ENCODE measurements at regions not wholly inside any gene's neighbourhood (a gene's known extent, or its start where the extent isn't known, plus 50 kb on each side); places are given as distances from the start of the nearest gene placed in this dataset.

DNA sequence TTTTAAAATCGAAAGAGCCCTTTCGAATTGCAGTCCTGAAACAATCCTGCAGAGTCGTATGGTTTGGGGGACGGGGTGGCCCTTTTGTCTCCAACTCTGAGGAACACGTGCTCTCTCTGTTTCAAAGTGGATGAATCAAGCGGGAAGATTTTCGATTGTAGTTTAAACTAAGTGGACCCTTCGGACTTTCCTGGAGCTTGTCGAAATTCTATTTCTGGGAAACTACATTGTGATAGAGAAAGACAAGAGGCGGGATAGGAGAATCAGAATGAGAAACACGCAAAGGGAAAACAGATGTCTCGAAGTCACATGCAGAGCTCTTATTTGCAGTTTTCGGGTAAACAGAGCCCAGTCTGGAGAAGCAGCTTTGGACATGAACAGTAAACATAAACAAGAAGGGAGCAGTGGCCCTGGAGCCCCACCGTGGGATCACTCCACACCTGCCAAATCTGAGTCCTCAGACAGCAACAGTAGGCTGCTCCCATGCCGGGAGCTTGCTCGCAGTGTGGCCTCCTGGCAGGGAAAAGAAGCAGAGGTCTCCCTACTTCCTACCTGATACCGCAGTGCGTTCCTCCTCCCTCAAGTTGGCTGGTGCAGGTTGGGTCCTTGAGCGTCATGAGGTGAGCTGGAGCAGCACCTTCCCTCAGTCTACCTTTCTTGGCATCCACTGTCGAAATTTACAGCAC lies 202.4 kb downstream of the SLC4A3 start (continued):
- no peak for TF ChIP-seq ZEB2 (tag by site-specific recombination; IDR thresholded peaks at IDR 0.05)

DNA sequence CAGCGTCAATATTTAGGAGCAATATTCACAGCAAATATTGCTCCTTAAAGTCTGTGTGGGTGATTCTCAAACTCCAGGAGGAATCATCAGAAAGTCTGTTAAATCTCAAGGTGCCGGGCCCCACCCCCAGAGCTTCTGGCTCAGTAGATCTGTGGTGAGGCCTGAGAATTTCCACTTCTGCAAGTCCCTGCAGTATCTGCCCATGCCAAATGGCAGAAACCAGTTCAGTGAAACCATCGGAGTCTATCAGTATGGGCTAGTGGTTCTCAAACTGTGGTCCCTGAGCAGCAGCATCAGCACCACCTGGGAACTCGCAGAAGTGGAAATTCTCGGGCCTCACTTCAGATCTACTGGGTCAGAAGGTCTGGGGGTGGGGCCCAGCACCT lies 202.9 kb downstream of the SLC4A3 start:
- TF ChIP-seq, protein P1, sequence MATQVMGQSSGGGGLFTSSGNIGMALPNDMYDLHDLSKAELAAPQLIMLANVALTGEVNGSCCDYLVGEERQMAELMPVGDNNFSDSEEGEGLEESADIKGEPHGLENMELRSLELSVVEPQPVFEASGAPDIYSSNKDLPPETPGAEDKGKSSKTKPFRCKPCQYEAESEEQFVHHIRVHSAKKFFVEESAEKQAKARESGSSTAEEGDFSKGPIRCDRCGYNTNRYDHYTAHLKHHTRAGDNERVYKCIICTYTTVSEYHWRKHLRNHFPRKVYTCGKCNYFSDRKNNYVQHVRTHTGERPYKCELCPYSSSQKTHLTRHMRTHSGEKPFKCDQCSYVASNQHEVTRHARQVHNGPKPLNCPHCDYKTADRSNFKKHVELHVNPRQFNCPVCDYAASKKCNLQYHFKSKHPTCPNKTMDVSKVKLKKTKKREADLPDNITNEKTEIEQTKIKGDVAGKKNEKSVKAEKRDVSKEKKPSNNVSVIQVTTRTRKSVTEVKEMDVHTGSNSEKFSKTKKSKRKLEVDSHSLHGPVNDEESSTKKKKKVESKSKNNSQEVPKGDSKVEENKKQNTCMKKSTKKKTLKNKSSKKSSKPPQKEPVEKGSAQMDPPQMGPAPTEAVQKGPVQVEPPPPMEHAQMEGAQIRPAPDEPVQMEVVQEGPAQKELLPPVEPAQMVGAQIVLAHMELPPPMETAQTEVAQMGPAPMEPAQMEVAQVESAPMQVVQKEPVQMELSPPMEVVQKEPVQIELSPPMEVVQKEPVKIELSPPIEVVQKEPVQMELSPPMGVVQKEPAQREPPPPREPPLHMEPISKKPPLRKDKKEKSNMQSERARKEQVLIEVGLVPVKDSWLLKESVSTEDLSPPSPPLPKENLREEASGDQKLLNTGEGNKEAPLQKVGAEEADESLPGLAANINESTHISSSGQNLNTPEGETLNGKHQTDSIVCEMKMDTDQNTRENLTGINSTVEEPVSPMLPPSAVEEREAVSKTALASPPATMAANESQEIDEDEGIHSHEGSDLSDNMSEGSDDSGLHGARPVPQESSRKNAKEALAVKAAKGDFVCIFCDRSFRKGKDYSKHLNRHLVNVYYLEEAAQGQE (tag by site-specific recombination; IDR thresholded peaks at IDR 0.05): no peak
- no peak for TF ChIP-seq ZNF23 (tag by site-specific recombination; IDR thresholded peaks at IDR 0.05; ENCODE audit: borderline replicate concordance)
- no peak for TF ChIP-seq ZXDB (tag by site-specific recombination; IDR thresholded peaks at IDR 0.05)
- TF ChIP-seq ZNF747 (tag by site-specific recombination; IDR thresholded peaks at IDR 0.05): no peak
- Histone ChIP-seq H3K4me1 (ENCODE audit: control insufficient read depth, insufficient read depth, low read length) (no peaks in the 10 kb centered on the region), H3K4me3 (ENCODE audit: low read depth, low read length) (no peak overlapping the region), H3K9me3 (ENCODE audit: control insufficient read depth, insufficient read depth, low read depth, low read length) (no peaks in the 10 kb centered on the region), H3K36me3 (ENCODE audit: control insufficient read depth in 2 of 2, insufficient read depth in 1 of 2, low read length in 2 of 2) (no peaks in the 10 kb centered on the region), H3K27ac (ENCODE audit: extremely low read depth, low read depth, low read length) (no peak overlapping the region)
- POLR2A ChIA-PET: interaction anchor here (1.3 kb wide), 1 partner anchor 9 kb away, joined by 3 read pairs; no protein-coding TSS in a partner anchor
- CTCF ChIA-PET: no interaction called here

DNA sequence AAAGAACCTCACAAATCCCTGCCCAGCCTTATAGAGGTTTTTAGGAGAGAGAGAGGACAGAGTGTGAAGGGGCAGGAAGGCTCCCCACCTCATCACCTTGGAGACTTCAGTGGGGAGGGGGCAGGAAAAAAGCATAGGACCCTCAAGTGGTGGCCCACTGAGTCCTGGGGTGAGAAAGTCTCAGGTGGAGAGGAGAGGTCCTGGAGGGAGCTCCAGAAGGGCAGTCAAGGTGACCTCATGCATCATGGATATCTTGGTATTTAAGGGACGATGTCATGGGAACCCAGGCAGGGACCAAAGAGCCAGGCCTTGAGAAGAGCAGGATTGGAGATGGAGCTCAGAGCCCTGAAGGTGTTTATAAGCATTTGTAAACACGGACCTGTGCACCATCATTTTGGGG lies 204.5 kb downstream of the SLC4A3 start:
- H3K9me3 ChIP-seq (ENCODE audit: control insufficient read depth, insufficient read depth, low read depth, low read length): no peaks in the 10 kb centered on the region
- no peaks in the 10 kb centered on the region for H3K36me3 ChIP-seq (ENCODE audit: control insufficient read depth in 2 of 2, insufficient read depth in 1 of 2, low read length in 2 of 2)
- CTCF ChIA-PET: no interaction called here
- no peak overlapping the region for H3K4me3 ChIP-seq (ENCODE audit: low read depth, low read length)
- POLR2A ChIA-PET: no interaction called here
- TF ChIP-seq GLIS2 (tag by site-specific recombination; IDR thresholded peaks at IDR 0.05) (no peak), ZNF777 (tag by site-specific recombination; IDR thresholded peaks at IDR 0.05; ENCODE audit: borderline replicate concordance) (no peak), ZNF311 (tag by site-specific recombination; IDR thresholded peaks at IDR 0.05; ENCODE audit: borderline replicate concordance) (no peak), ZNF10 (tag by site-specific recombination; IDR thresholded peaks at IDR 0.05) (no peak), GLI4 (tag by site-specific recombination; IDR thresholded peaks at IDR 0.05) (no peak)
- TF ChIP-seq, protein P2, sequence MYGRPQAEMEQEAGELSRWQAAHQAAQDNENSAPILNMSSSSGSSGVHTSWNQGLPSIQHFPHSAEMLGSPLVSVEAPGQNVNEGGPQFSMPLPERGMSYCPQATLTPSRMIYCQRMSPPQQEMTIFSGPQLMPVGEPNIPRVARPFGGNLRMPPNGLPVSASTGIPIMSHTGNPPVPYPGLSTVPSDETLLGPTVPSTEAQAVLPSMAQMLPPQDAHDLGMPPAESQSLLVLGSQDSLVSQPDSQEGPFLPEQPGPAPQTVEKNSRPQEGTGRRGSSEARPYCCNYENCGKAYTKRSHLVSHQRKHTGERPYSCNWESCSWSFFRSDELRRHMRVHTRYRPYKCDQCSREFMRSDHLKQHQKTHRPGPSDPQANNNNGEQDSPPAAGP (tag by site-specific recombination; IDR thresholded peaks at IDR 0.05): no peak
- TF ChIP-seq, protein P3, sequence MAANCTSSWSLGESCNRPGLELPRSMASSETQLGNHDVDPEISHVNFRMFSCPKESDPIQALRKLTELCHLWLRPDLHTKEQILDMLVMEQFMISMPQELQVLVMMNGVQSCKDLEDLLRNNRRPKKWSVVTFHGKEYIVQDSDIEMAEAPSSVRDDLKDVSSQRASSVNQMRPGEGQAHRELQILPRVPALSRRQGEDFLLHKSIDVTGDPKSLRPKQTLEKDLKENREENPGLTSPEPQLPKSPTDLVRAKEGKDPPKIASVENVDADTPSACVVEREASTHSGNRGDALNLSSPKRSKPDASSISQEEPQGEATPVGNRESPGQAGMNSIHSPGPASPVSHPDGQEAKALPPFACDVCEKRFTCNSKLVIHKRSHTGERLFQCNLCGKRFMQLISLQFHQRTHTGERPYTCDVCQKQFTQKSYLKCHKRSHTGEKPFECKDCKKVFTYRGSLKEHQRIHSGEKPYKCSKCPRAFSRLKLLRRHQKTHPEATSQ (tag by site-specific recombination; IDR thresholded peaks at IDR 0.05): no peak
- TF ChIP-seq, protein P4, sequence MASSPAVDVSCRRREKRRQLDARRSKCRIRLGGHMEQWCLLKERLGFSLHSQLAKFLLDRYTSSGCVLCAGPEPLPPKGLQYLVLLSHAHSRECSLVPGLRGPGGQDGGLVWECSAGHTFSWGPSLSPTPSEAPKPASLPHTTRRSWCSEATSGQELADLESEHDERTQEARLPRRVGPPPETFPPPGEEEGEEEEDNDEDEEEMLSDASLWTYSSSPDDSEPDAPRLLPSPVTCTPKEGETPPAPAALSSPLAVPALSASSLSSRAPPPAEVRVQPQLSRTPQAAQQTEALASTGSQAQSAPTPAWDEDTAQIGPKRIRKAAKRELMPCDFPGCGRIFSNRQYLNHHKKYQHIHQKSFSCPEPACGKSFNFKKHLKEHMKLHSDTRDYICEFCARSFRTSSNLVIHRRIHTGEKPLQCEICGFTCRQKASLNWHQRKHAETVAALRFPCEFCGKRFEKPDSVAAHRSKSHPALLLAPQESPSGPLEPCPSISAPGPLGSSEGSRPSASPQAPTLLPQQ (tag by site-specific recombination; IDR thresholded peaks at IDR 0.05): no peak
- TF ChIP-seq, protein P5, sequence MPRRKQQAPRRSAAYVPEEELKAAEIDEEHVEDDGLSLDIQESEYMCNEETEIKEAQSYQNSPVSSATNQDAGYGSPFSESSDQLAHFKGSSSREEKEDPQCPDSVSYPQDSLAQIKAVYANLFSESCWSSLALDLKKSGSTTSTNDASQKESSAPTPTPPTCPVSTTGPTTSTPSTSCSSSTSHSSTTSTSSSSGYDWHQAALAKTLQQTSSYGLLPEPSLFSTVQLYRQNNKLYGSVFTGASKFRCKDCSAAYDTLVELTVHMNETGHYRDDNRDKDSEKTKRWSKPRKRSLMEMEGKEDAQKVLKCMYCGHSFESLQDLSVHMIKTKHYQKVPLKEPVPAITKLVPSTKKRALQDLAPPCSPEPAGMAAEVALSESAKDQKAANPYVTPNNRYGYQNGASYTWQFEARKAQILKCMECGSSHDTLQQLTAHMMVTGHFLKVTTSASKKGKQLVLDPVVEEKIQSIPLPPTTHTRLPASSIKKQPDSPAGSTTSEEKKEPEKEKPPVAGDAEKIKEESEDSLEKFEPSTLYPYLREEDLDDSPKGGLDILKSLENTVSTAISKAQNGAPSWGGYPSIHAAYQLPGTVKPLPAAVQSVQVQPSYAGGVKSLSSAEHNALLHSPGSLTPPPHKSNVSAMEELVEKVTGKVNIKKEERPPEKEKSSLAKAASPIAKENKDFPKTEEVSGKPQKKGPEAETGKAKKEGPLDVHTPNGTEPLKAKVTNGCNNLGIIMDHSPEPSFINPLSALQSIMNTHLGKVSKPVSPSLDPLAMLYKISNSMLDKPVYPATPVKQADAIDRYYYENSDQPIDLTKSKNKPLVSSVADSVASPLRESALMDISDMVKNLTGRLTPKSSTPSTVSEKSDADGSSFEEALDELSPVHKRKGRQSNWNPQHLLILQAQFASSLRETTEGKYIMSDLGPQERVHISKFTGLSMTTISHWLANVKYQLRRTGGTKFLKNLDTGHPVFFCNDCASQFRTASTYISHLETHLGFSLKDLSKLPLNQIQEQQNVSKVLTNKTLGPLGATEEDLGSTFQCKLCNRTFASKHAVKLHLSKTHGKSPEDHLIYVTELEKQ (tag by site-specific recombination; IDR thresholded peaks at IDR 0.05; ENCODE audit: borderline replicate concordance): no peak
- H3K27ac ChIP-seq (ENCODE audit: extremely low read depth, low read depth, low read length): no peak overlapping the region
- no peaks in the 10 kb centered on the region for H3K4me1 ChIP-seq (ENCODE audit: control insufficient read depth, insufficient read depth, low read length)
